Keratinocyte (primary cell): ENCODE measurements at regions not wholly inside any gene's neighbourhood (a gene's known extent, or its start where the extent isn't known, plus 50 kb on each side); places are given as distances from the start of the nearest gene placed in this dataset.
A peak's percentile ranks its signal among the peaks of the same experiment; 100 is the strongest.

Source experiments
- DNase-seq: peaks from one replicate; pipeline ENCODE4 v3.0.0-alpha.2; 2011; ENCODE audit warnings: low read depth, missing footprints, low spot score
- FAIRE-seq: peaks from 2 replicates; lab custom pipeline; 2011; peaks lifted over from hg19 to GRCh38; lab: Jason Lieb, UNC
- H2AFZ ChIP-seq: 2 replicates; pipeline ENCODE4 v1.6.0; 2012; ENCODE audit warnings: low read length, control low read depth, inconsistent platforms; ENCODE audit not compliant: control insufficient read depth
- H3K27ac ChIP-seq: 2 replicates; pipeline ENCODE4 v1.5.1; 2011; ENCODE audit warnings: low read length; ENCODE audit not compliant: control insufficient read depth, insufficient read depth
- H3K27me3 ChIP-seq: 3 replicates; pipeline ENCODE4 v1.6.0; 2011; ENCODE audit warnings: low read length; ENCODE audit not compliant: control insufficient read depth, insufficient read depth; ENCODE audit errors: extremely low read depth
- H3K36me3 ChIP-seq, 2 experiments: 2 replicates in 1 of 2; 3 replicates in 1 of 2; pipeline ENCODE4 v1.5.1; 2011; ENCODE audit warnings: low read length in 2 of 2, mild to moderate bottlenecking in 1 of 2; ENCODE audit not compliant: control insufficient read depth in 2 of 2, insufficient read depth in 2 of 2; ENCODE audit errors: extremely low read depth in 1 of 2
- H3K4me1 ChIP-seq: 3 replicates; pipeline ENCODE4 v1.5.1; 2011; ENCODE audit warnings: low read length; ENCODE audit not compliant: control insufficient read depth, insufficient read depth; ENCODE audit errors: extremely low read depth
- H3K4me2 ChIP-seq: 3 replicates; pipeline ENCODE4 v1.6.0; 2011; ENCODE audit warnings: low read depth, low read length; ENCODE audit not compliant: control insufficient read depth, insufficient read depth; ENCODE audit errors: extremely low read depth
- H3K4me3 ChIP-seq, 3 experiments: fragments of 200-600 bp in 1 of 3; sonication (generic) in 1 of 3; 2 replicates in 2 of 3; 3 replicates in 1 of 3; pipeline ENCODE4 v1.5.1; 2011 to 2016; ENCODE audit warnings: low read length in 3 of 3, mild to moderate bottlenecking in 3 of 3, control low read depth in 2 of 3, inconsistent platforms in 1 of 3, low read depth in 1 of 3, mixed read lengths in 1 of 3, mixed run types in 1 of 3, moderate library complexity in 1 of 3; ENCODE audit not compliant: control insufficient read depth in 2 of 3, insufficient read depth in 2 of 3; ENCODE audit errors: extremely low read depth in 1 of 3
- H3K79me2 ChIP-seq: 2 replicates; pipeline ENCODE4 v1.6.0; 2012; ENCODE audit warnings: low read length; ENCODE audit not compliant: control insufficient read depth, insufficient read depth
- H3K9ac ChIP-seq: 3 replicates; pipeline ENCODE4 v1.6.0; 2011; ENCODE audit warnings: low read length; ENCODE audit not compliant: control insufficient read depth, insufficient read depth; ENCODE audit errors: extremely low read depth
- H3K9me1 ChIP-seq: 3 replicates; pipeline ENCODE4 v1.6.0; 2011; ENCODE audit warnings: low read length; ENCODE audit not compliant: control insufficient read depth, insufficient read depth; ENCODE audit errors: extremely low read depth
- H3K9me3 ChIP-seq: 2 replicates; pipeline ENCODE4 v1.5.1; 2012; ENCODE audit warnings: low read depth, low read length; ENCODE audit not compliant: control insufficient read depth
- H4K20me1 ChIP-seq: 3 replicates; pipeline ENCODE4 v1.6.0; 2011; ENCODE audit warnings: low read length; ENCODE audit not compliant: control insufficient read depth, insufficient read depth; ENCODE audit errors: extremely low read depth
- CTCF ChIP-seq, 3 experiments: IDR thresholded peaks in 1 of 3; conservative IDR thresholded peaks in 1 of 3; optimal IDR thresholded peaks in 1 of 3; 2 replicates in 2 of 3; 3 replicates in 1 of 3; pipeline versions ENCODE3 to v1.5.1; 2011; ENCODE audit warnings: low read length in 3 of 3, mild to moderate bottlenecking in 3 of 3, moderate library complexity in 2 of 3, control low read depth in 1 of 3, inconsistent platforms in 1 of 3; ENCODE audit not compliant: insufficient read depth in 2 of 3; ENCODE audit errors: extremely low read depth in 1 of 3
- EZH2 ChIP-seq: IDR thresholded peaks from one replicate; pipeline ENCODE4 v1.6.1; 2012; ENCODE audit warnings: inconsistent platforms, mild to moderate bottlenecking, low read length, moderate library complexity
- dilution Hi-C: fragments of 300-500 bp; cut with MboI; formaldehyde crosslinking; loops from one replicate; pipeline ENCODE4 v1.7.0; 2020; ENCODE audit warnings: low sequenced_read_pairs; ENCODE audit not compliant: extremely low pct_ligation_motif_present

- dilution Hi-C loops = no loop called here
- Histone ChIP-seq H3K9me3 (no peaks in the 10 kb centered on the region), H3K79me2 (no peaks in the 10 kb centered on the region), H3K9me1 (no peaks in the 10 kb centered on the region), H2AFZ (no peak overlapping the region), H3K27ac (no peak overlapping the region), H3K36me3 (no peaks in the 10 kb centered on the region), H3K27me3 (no peaks in the 10 kb centered on the region), H3K9ac (no peak overlapping the region), H3K4me2 (no peak overlapping the region), H4K20me1 (no peaks in the 10 kb centered on the region), H3K4me1 (peaks cover 19% of the 10 kb centered on the region), H3K4me3 (no peak overlapping the region)
- DNase-seq (no peak), FAIRE-seq (no peak)
- TF ChIP-seq EZH2 (no peak), CTCF (optimal IDR thresholded peaks at IDR 0.05 in 1 of 3, IDR thresholded peaks at IDR 0.05 in 1 of 3, conservative IDR thresholded peaks at IDR 0.05 in 1 of 3; ENCODE audit: extremely low read depth in 1 of 3, insufficient read depth in 2 of 3, low read length in 3 of 3) (no peak)
Measured at GRCh38 chr12:28059220-28059619, 86.7 kb upstream of the PTHLH start.

- Histone ChIP-seq H3K36me3 (no peaks in the 10 kb centered on the region), H3K79me2 (no peaks in the 10 kb centered on the region), H3K27ac (no peak overlapping the region), H4K20me1 (no peaks in the 10 kb centered on the region), H2AFZ (no peak overlapping the region), H3K9me1 (no peaks in the 10 kb centered on the region), H3K27me3 (no peaks in the 10 kb centered on the region), H3K4me3 (no peak overlapping the region), H3K4me1 (peaks cover 19% of the 10 kb centered on the region), H3K9ac (no peak overlapping the region), H3K9me3 (no peaks in the 10 kb centered on the region), H3K4me2 (no peak overlapping the region)
- dilution Hi-C loops = no loop called here
- TF ChIP-seq EZH2 (no peak), CTCF (optimal IDR thresholded peaks at IDR 0.05 in 1 of 3, IDR thresholded peaks at IDR 0.05 in 1 of 3, conservative IDR thresholded peaks at IDR 0.05 in 1 of 3; ENCODE audit: extremely low read depth in 1 of 3, insufficient read depth in 2 of 3, low read length in 3 of 3) (no peak)
- FAIRE-seq (peak; percentile 71), DNase-seq (no peak)
Measured at GRCh38 chr12:28059668-28060067, 87.1 kb upstream of the PTHLH start.
